Hypothalamus (tissue), 51 donors: ENCODE measurements at regions not wholly inside any gene's neighbourhood (a gene's known extent, or its start where the extent isn't known, plus 50 kb on each side); places are given as distances from the start of the nearest gene placed in this dataset.
"Not testable (repeated sequence)": the region's sequence is repeated elsewhere in the genome, so short reads cannot be mapped to it uniquely, and the experiment has no call there.

Experiments
- DNase-seq, 51 donors: peaks; one replicate each; lab custom pipeline; 2025; lab: John Stamatoyannopoulos, UW

GRCh38 chr7:4609576-4609975 is 72.5 kb upstream of the FOXK1 start:
- DNase-seq: not testable (repeated sequence)

GRCh38 chr7:4610768-4611467 is 71.2 kb upstream of the FOXK1 start:
- peak in 11 of 51 donors; percentile 6 to 55 (median 21) for DNase-seq

- DNase-seq: no peak
Measured at GRCh38 chr7:4612237-4612636, 69.9 kb upstream of the FOXK1 start.

DNA sequence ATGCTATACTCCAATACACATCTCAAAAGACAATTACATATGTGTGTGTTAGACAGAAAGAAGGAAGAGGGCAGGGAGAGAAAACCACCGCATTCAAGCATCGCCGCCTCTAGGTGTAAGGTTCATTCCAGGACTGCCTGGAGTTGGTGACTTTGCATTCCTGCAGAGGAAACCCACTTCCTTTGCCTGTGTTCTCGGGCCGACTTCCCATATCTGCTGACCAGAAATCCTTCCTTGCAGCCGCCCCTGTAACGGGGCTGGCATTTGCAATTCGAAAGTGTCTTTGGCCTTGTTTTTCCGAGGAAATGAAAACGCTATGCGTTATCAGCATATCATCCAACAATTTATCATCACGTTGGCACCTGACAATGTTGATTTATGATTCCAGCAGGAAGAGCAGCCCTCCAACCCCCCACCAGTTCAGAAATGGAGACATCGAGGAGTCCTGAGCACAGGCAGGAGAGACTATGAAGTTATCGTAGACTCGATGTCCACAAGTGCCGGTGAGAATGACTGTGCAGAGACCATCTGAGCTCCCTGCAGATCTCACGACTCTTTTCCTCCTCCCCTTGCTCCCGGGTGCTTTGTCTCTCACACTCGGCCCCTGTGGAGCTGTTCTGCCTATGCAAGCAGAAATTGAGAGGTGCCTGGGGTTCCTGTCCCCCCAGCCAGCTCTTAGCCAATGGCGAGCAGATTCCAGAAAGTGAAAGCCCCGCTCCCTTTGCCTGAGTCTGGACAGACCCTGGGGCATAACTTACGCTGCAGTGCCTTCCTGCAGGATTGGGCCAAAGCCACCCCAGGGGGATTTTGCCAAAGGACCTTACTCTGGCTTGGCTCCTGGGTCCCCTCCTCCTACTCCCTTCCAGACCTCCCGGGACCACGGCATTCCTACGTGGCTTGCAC is 68.9 kb upstream of the FOXK1 start:
- DNase-seq: peak in 2 of 51 donors; percentile 6 to 8

DNA sequence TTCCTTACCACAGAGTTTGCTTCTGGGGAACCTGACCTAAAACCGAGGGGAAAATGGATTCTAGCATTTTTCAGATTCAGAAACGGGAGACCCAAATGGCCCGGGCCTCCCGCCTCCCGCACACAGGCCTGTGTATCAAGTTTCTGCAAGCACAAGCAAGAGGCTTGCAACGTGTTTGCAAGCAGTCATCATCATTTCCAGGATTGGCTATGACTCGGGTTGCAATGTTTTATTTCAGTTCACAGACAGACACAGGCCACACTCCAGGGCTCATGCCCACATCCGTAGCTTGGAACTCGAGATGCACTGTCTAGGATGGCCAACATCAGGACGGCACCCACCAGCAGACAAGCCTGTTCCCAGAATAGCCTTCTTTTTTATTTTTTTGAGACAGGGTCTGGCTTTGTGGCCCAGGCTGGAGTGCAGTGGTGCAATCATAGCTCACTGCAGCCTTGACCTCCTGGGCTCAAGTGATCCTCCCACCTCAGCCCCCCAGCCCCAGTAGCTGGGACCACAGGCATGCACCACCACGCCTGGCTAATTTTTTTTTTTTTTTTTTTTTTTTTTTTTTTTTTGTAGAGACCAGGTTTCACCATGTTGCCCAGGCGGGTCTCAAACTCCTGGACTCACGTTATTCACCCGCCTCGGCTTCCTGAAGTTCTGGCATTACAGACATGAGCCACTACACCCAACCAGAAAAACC is 68.1 kb upstream of the FOXK1 start:
- DNase-seq: peak in 1 of 51 donors; percentile 5

DNA sequence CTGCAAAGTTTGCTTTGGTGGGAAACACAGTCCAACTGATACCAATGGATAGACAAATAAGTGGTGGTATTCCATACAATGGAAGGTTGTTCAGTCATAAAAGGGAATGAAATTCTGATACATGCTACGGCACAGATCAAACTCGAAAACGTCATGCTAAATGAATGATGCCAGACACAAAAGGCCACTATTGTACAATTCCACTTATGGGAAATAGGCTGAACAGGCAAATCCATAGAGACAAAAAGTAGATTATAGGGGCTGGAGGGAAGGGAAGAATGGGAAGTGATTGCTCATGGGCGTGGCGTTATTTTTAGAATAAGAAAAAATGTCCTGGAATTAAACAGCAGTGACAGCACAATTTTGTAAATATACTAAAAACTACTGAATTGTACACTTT is 66.0 kb upstream of the FOXK1 start:
- no peak for DNase-seq

- no peak for DNase-seq
Measured at GRCh38 chr7:4621396-4621795, 60.7 kb upstream of the FOXK1 start.

DNA sequence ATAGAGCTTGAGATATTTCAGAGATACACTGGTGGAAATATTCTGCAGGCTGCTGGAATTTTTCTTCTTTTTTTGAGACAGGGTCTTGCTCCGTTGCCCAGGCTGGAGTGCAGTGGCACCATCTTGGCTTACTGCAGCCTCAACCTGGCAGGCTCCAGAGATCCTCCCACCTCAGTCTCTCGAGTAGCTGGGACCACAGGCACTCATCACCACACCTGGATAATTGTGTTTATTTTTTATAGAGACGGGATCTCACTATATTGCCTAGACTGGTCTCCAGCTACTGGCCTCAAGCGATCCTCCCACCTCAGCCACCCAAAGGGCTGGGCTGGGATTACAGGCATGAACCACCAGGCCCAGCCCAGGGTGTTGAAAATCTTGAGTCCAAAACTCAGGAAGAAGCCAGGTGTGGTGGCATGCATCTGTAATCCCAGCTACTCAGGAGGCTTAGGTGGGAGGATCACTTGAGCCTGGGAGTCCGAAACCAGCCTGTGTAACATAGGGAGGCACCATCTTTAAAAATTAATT is 55.7 kb upstream of the FOXK1 start:
- no peak for DNase-seq

- DNase-seq: no peak
Measured at GRCh38 chr7:4629287-4629895, 52.7 kb upstream of the FOXK1 start.

DNA sequence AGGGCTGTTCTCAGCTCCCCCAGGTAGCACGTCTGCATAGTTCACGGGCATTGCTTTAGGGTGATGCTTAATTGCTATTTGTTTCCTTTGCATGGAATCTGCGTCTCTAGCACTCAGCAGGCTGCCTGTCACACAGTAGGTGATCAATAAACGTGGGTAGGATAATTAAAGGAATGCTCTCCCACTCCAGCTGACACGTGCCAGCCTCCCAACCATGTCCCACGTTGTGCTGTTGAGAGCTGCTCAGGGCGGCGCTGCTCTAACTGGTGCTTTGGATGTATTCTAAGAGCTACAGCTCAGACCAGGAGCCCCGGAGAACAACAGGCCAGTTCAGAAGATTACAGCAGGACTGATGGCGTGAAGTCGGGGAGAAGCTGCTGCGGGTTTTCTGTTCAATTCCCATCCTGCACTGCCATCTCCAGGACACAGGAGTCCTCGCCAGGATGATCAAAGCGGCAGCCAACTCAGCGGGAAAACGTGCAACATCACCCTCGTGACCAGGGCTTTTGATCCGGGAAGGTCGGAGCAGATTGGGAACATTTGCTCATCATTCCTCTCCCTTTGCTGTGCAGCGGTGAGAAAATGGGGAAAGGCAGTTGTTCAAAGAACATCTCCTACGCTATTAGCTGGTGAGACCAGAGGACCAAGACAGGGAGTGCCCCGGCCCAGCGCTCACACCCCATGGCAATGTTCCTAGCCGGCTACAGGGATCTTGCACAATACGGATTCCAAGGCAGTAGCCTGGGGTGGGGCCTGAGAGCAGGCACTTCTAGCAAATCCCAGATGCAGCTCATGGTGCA is 50.5 kb upstream of the FOXK1 start:
- DNase-seq: peak in 49 of 51 donors; percentile 18 to 83 (median 59)
